ENCODE measurements at regions not wholly inside any gene's neighbourhood (a gene's known extent, or its start where the extent isn't known, plus 50 kb on each side); places are given as distances from the start of the nearest gene placed in this dataset.

DNA sequence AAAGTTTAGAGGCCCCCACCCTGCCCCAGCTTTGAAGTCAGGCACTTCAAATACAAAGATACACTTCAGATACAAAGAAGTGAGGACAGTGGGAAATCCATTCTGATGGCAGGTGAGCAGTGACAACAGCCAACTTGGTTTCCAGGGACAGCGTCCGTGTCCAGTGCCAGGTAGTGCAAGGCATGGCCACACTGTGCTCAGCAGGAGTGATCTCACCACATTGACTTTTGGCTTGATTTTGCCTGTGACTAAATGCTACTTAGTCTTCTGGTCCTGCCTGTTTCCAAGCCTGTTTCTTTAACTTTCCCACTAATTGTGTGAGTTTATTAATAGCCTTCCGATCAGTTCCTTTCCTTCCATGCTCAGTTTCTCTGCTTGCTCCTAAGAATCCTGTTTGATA is 72.6 kb upstream of the PALM2AKAP2 start:
- TF ChIP-seq ZFP30 (CRISPR knock-in tag; IDR thresholded peaks at IDR 0.05) (no peak), ZNF70 (CRISPR knock-in tag; IDR thresholded peaks at IDR 0.05) (no peak)

Data from SK-N-SH treated with all-trans-retinoic acid at 6 μM for 48 hours (cell line).